ENCODE measurements at regions not wholly inside any gene's neighbourhood (a gene's known extent, or its start where the extent isn't known, plus 50 kb on each side); places are given as distances from the start of the nearest gene placed in this dataset.

DNA sequence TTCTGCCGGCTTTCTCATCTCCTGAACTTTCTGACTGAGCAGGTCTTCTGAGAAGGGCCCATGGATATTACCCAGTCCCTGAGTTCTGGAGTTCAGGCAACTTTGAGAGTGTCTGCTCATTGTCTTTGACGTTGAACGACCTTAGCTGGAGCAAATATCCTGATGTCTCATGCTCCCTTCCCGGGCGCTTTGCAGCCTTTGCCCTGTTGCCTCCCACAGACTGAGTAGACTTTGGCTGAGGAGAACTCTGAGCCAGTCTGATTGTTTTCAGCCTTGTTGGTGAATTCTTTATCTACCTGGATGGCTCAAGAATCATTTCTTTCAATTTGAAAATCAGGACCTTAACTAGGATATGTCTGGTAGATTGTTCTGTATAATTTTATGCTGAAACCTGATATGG, 353.7 kb downstream of the GLRX3 start:
- TF ChIP-seq CTCF (conservative IDR thresholded peaks at IDR 0.05), result no peak
- H3K4me3 Mint-ChIP-seq, result no peak overlapping the region
- peaks cover 6% of the 10 kb centered on the region for H3K27me3 Mint-ChIP-seq (ENCODE audit: low read depth)
- peaks cover 19% of the 10 kb centered on the region for H3K4me1 Mint-ChIP-seq
- no peak for DNase-seq (ENCODE audit: low read depth, low spot score)
- no peaks in the 10 kb centered on the region for H3K36me3 Mint-ChIP-seq (ENCODE audit: low read depth)
- no peaks in the 10 kb centered on the region for H3K9me3 Mint-ChIP-seq
- no peak overlapping the region for H3K27ac Mint-ChIP-seq (ENCODE audit: unreplicated experiment)

GRCh38 chr10:130491011-130491692, 355.0 kb downstream of the GLRX3 start:
- no peaks in the 10 kb centered on the region for H3K9me3 Mint-ChIP-seq
- no peak for DNase-seq (ENCODE audit: low read depth, low spot score)
- H3K36me3 Mint-ChIP-seq (ENCODE audit: low read depth), result no peaks in the 10 kb centered on the region
- no peak for TF ChIP-seq CTCF (conservative IDR thresholded peaks at IDR 0.05)
- no peak overlapping the region for H3K27ac Mint-ChIP-seq (ENCODE audit: unreplicated experiment)
- no peak overlapping the region for H3K4me3 Mint-ChIP-seq
- peaks cover 6% of the 10 kb centered on the region for H3K27me3 Mint-ChIP-seq (ENCODE audit: low read depth)
- H3K4me1 Mint-ChIP-seq, result peaks cover 19% of the 10 kb centered on the region

DNA sequence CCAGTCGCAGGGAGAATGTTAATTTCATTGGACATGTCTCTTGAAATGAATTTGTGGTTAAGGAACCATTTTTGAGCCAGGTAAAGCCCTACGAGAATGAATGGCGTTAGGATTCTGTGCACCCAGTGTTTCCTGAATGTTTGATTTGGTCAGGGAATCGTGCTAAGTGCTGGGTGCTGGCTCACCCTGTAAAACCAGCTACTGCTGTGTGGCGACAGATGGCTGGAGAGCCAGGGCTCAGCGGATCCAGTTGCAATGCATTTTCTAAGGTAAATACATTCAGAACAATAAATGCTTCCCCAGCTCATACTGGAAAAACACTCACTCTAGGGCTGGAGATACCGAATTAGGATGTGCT, 355.5 kb downstream of the GLRX3 start:
- no peak overlapping the region for H3K4me3 Mint-ChIP-seq
- H3K4me1 Mint-ChIP-seq, result peaks cover 19% of the 10 kb centered on the region
- H3K27me3 Mint-ChIP-seq (ENCODE audit: low read depth), result peaks cover 6% of the 10 kb centered on the region
- no peaks in the 10 kb centered on the region for H3K36me3 Mint-ChIP-seq (ENCODE audit: low read depth)
- H3K27ac Mint-ChIP-seq (ENCODE audit: unreplicated experiment), result no peak overlapping the region
- no peak for TF ChIP-seq CTCF (conservative IDR thresholded peaks at IDR 0.05)
- no peak for DNase-seq (ENCODE audit: low read depth, low spot score)
- H3K9me3 Mint-ChIP-seq, result no peaks in the 10 kb centered on the region

GRCh38 chr10:130492266-130492934, 356.2 kb downstream of the GLRX3 start:
- no peak for TF ChIP-seq CTCF (conservative IDR thresholded peaks at IDR 0.05)
- H3K27me3 Mint-ChIP-seq (ENCODE audit: low read depth), result peaks cover 2% of the 10 kb centered on the region
- H3K4me3 Mint-ChIP-seq, result no peak overlapping the region
- peak overlapping the region; percentile 43 for H3K27ac Mint-ChIP-seq (ENCODE audit: unreplicated experiment)
- DNase-seq (ENCODE audit: low read depth, low spot score), result no peak
- no peaks in the 10 kb centered on the region for H3K36me3 Mint-ChIP-seq (ENCODE audit: low read depth)
- H3K4me1 Mint-ChIP-seq, result peaks cover 14% of the 10 kb centered on the region
- no peaks in the 10 kb centered on the region for H3K9me3 Mint-ChIP-seq

- Mint-ChIP-seq H3K4me3 (no peak overlapping the region), H3K4me1 (peaks cover 12% of the 10 kb centered on the region), H3K27me3 (ENCODE audit: low read depth) (peaks cover 2% of the 10 kb centered on the region), H3K27ac (ENCODE audit: unreplicated experiment) (no peak overlapping the region), H3K36me3 (ENCODE audit: low read depth) (no peaks in the 10 kb centered on the region), H3K9me3 (no peaks in the 10 kb centered on the region)
- DNase-seq (ENCODE audit: low read depth, low spot score), result no peak
- no peak for TF ChIP-seq CTCF (conservative IDR thresholded peaks at IDR 0.05)
Measured at GRCh38 chr10:130493021-130493420, 356.8 kb downstream of the GLRX3 start.

Measured in neural crest cell (in vitro differentiated cells).